GM19035 (cell line): ENCODE measurements at regions not wholly inside any gene's neighbourhood (a gene's known extent, or its start where the extent isn't known, plus 50 kb on each side); places are given as distances from the start of the nearest gene placed in this dataset.
A peak's percentile ranks its signal among the peaks of the same experiment; 100 is the strongest.
"Not testable (repeated sequence)": the region's sequence is repeated elsewhere in the genome, so short reads cannot be mapped to it uniquely, and the experiment has no call there.

Source experiments
- ATAC-seq: cut with Tn5 transposase; IDR thresholded peaks from one replicate; pipeline ENCODE4 v1.9.1; 2021; ENCODE audit not compliant: unreplicated experiment

DNA sequence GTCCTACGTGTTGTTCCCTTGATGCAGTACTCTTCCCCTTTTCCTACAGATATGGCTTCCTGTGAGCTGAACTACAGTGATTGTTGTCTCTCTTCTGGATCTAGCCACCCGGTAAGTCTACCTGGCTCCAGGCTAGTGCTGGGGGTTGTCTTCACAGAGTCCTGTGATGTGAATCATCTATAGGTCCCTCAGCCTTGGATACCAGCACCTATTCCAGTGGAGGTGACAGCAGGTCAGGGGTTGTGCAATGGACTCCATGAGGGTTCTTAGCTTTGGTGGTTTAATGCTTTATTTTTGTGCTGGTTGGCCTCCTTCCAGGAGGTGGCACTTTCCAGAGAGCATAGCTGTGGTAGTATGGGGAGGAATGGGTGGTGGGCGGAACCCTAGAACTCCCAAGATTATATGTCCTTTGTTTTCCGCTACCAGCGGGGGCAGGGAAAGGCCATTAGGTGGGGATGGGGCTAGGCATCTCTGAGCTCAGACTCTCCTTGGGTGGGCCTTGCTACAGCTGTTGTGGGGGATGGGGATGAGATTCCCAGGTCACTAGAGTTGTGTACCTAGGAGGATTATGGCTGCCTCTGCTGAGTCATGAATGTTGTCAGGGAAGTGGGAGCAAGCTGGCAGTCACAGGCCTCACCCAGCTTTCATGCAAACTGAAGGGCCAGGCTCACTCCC lies 121.4 kb upstream of the ANKRD50 start:
- ATAC-seq, result no peak

DNA sequence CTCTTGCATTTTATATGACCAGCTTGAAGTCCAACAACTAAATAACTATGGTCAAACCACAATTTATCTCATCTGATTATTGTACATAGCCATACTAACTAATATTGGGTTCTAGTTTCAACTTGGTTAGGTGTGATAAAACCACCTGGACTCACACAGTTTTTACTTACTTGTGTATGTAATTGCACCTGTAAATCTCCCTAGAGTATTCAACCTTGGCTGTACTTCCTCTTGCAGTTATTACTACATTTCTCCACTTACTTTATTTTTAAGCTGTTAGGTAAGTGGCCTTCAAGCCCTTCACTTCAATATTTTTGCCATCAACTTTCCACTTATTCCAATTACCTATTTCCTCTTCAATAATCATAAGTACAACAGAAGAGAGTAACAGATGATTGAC lies 115.8 kb upstream of the ANKRD50 start:
- ATAC-seq, result no peak

DNA sequence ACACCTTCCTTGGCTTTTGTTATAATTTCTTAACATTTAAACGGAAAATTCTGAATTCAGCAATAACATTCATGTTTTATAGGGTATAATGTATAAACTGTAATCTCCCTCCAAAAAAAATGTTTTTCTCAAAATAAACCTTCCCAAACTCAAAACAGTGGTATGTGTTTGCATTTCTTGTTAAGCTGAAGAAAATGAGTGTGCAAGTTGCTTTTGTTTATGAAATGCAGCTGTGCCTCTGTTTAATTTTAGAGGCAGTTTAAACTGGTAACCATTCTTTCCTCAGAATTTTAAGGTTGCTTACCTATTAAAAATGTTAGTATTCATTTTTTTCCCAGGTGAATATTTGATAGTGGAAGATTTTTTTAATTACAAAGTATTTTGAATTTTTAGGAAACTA lies 105.0 kb upstream of the ANKRD50 start:
- ATAC-seq, result no peak

DNA sequence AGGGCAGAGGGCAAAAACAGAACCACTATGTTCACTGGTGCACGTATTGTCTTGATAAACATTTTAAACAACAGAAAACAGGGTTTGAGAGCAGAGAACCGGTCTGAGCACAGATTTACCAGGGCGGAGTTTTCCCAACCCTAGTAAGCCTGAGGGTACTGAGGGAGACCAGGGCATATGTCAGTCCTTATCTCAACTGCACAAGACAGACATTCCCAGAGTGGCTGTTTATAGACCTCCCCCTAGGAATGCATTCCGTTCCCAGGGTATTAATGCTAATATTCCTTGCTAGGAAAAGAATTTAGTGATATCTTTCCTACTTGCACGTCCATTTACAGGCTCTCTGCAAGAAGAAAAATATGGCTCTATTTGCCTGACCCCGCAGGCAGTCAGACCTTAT lies 99.7 kb upstream of the ANKRD50 start:
- ATAC-seq, result not testable (repeated sequence)

DNA sequence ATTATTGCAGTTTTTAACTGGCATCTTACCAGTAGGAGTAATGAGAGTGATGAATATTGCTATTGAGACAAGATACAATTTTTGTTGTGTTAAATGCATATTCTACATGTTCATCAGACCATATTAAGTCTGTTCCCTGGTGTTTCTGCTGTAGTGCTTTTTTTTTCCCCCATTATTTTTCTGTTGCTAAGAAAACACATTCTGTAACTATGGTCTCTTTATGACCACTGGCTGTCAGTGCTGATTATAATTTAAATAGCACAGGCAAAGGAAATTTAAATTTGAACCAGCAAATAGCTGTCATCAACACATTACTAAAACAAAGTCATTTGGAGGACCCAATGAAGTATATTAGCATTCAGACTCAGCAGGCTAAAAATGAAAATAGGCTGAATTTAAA lies 98.3 kb upstream of the ANKRD50 start:
- ATAC-seq, result no peak

DNA sequence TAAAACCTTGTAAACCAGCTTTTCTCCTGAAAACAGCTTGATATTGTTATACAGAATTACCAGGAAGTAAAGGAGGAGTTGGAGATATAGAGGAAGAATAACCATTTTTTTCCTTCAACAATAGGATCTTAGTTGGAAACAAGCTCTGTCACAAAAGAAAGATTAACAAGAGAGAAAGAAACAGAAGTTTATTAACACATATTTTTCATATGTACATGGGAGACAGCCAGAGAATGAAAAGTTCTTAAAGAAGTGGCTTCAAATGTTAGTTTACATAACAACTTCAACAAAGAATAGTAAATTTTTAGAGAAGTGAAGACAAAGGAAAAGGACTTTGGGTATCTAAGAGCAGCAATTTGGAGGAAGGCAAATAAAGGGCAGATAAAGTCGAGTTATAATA lies 94.9 kb upstream of the ANKRD50 start:
- ATAC-seq, result no peak

DNA sequence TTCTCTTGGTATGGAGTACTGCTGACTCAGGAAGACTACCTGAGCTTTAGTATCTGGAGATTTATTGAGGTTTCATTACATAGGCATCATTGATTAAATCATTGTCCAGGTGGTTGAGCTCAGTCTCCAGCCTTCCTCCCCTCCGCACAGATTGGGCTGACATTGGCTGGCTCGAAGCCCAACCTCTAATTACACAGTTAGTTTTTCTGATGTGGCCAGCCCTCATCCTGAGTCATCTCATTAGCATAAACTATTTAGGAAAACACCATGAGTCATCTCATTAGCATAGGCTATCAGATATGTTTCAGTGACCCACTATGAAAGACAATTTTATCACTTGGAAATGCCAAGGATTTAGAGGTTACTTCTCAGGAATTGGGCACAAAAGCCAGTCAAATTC lies 93.9 kb upstream of the ANKRD50 start:
- ATAC-seq, result no peak

DNA sequence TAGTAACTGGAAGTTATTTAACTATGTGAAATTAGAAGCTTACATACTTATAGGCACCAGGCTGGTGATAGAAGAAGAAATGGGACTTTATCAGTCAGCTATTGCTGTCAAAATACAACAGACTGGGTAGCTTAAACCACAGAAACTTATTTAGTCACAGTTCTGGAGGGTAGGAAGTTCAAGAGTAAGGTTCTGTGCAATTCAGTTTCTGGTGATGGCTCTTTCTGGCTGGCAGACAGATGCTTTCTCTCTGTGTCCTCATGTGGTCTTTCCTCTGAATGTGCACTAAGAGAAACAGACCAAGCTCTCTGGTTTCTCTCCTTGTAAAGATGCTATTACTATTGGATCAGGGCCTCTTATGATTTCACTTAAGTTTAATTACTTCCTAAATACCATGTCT lies 92.1 kb upstream of the ANKRD50 start:
- ATAC-seq, result peak; percentile 78

DNA sequence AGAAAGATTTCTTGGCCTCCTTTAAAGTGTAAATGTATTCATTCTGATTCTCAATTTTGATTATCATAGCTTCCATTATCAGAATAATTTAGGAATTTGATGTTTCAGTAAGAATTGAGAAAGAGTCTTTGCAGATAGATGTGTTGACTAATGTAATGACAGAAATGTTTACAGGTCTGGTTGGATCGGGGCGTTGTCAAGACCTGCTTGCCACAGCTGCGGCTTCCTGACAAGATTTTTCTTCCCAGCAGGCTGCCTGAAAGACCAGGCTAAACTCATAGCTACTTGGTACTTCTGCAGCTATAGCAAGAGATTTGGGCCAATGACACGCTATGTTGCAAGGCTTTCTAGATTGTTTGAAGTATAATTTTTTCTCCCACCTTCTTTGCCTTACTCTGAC lies 91.5 kb upstream of the ANKRD50 start:
- ATAC-seq, result no peak

DNA sequence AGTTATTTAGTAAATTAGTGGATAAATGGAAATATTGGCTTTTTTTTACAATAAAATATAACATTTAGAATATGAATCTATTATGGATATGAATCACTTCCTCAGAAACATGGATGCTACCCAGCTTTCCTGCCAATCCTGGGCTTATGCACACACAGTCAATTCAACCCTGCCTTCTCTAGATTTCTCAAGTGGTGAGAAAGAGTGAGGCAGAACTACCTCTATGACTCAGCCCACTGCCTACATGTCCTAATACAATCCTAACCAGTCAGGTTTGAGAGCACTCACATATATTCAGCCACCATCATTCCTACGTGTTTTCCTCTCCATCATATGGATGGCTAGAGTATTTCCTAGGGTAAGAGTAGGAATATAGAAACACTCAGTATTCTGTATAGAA lies 91.1 kb upstream of the ANKRD50 start:
- ATAC-seq, result no peak

DNA sequence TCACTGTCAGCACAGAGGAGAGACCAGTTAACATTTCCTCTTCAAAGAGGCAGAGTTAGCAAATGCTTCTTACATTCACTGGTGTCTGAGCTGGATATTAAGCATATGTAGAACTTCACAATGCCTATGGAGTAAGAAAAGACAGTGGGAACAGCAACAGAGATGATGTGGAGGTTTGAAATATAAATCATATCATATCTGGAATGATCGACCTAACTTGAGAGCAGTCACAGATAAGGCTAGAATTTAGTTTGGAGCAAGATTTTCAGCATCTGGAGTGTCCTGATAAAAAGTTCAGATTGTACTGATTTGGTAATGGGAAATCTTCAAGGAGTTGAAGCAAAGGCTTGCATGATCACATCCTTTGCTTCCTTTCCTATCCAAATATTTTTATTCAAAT lies 90.5 kb upstream of the ANKRD50 start:
- ATAC-seq, result no peak

DNA sequence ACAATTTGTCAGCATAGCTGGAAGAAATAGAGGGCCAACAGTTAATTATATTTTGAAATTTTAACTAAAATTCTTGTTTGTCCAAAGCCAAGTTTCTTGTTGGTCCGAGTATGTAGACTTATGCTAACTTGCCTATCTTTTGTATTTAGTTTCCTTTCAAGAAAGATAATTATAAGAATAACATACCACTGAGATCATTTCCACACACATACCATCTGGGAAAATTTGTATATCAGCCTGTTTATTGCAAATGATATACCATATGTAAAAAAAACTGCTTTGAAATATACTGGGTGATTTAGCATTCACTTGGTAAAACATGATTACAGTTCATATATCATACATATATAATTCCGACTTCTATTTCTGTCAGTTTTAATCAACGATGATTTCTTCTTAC lies 84.7 kb upstream of the ANKRD50 start:
- ATAC-seq, result no peak

DNA sequence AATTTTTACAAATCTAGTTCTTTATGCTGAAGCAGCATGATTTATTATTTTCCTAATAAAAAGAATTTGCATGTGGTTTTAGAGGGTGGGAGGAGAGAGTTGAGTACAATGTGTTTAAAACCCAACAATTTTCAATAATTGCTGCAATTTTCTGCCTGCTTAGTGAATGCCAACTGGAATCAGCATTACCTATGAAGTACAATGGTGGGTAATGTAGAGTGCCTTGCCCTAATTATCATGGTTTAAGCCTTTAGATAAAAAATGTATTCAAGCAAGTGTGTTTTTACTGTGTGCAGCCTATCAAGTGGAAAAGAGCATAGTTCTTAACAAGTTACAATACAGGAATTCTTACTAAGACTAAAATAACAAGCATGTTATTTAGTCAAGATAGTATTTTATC lies 77.9 kb upstream of the ANKRD50 start:
- ATAC-seq, result no peak

DNA sequence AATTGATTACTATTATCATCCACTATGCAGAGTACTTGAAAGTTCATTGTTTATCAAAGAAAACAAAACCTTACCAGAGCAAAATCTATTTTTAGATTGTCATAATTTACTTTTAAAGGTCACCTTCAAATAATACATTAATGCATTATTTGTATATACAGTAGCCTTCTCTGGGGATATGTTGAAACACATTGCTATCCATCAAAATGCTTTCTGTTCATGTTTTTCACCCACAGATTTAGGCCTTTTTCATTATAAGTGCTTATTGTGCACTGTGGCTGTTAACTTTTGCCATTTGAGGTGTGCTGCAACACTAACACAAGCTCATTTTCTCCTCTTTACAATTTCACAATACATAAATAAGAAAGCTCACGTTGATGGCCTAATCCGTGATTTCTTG lies 74.1 kb upstream of the ANKRD50 start:
- no peak for ATAC-seq

DNA sequence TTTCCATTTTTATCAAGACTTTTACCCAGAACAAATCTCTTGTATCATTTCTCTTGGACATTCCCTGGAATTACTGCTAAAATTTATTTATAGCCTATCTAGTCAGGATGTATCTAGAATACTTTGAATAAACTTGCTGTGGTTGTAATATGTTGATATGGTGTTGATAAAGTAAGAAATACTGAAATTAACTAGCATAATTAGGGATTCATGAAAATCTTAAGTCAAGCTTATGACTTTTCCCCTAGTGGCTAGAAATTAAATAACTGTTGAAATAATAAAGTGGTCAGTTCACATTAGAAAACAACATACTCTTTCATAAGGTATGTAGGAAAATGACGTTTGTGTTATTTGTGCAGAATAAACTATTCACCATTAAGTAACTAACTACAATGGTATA lies 73.1 kb upstream of the ANKRD50 start:
- ATAC-seq, result no peak

DNA sequence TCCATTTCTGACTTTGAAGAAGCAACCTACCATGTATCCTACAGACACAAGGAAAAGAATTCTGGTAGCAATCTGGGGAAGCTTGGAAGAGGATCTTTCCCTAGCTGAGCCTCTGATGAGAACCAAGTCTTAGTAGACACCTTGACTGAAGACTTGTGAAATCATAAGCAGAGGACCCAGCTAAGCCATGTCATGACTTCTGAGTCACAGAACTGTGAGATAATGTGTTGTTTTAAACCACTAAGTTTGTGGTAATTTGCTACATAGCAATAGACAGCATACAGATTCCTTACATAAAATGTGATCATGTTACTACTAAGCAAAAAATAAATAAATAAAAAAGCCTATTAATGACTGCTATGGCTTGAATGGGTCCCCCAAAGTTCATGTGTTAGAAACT lies 71.3 kb upstream of the ANKRD50 start:
- ATAC-seq, result no peak

DNA sequence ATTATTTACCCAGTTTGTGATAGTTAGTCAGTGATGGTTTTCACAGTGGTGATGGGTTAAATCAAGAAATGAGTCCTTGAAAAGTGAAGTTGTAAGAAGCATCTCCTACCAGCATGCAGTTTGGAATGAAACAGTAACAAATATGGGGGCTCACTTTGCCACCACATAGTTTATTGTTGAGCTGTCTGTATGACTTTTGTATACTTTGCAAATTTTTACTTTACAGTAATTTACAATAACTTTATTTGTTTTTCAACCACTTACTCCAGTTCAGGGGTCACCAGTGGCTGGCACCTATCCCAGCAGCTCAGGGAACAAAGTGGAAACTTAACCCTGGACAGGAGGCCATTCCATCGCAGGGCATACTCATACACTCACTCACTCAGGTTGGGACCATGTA lies 64.5 kb upstream of the ANKRD50 start:
- ATAC-seq, result no peak

DNA sequence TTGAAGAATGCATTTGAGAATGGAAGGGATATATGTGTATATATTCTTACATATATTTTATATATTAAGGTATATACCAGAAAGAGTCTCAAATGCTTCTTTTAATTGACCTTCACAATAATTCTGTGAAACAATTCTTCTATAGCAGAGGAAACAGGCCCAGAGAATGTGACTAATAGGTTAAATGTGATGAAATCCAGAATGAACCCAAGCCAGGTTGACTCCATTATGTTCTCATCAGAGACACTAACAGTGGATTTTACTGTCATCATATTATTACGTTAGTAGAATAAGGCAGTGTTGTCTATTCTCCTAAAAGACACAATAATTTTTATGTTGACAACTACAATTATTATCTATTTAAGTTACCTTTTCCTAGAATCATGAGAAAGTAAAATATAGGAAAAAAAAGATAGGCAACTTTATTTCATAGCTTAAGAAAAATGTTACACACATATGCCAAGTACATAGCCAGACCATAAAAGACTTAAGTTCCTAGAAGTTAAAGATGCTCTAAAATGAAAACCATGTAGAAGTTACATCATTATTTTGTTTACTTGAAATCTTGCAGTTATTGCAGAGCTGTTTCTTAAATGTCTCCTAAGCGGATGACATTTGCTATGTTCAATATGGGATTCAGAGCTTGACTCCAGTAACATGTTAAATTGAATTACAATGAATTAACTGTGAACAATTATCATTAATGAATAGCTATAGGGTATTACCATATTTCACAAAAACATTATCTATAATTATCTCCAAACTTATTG lies 56.2 kb upstream of the ANKRD50 start:
- no peak for ATAC-seq

DNA sequence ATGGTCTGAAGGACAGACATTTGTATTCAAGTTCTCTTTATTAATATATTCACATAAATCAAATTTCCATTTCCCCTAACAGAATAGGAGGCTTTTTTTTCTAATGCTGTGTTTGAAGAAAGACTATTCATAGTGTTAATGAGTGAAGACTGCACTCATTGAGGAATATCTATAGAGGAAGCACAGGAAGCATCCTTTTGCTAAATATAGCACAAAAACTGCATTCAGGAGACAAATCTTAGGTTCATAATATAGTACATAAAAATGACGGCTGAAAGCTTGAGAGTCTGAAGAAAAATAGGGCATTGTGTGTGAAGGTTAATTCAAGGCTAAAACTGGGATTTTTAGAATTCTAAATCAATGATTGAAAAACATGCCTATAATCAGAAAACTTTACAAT lies 50.4 kb upstream of the ANKRD50 start:
- no peak for ATAC-seq
